SIG-M5 (cell line): ENCODE measurements at regions not wholly inside any gene's neighbourhood (a gene's known extent, or its start where the extent isn't known, plus 50 kb on each side); places are given as distances from the start of the nearest gene placed in this dataset.

Experiments
- DNase-seq: peaks from one replicate; lab custom pipeline; 2025; lab: John Stamatoyannopoulos, UW

GRCh38 chr2:145324748-145325147, 804.8 kb upstream of the ZEB2 start:
- no peak for DNase-seq

GRCh38 chr2:145323512-145323911, 803.6 kb upstream of the ZEB2 start:
- no peak for DNase-seq

GRCh38 chr2:145321344-145321743, 801.4 kb upstream of the ZEB2 start:
- DNase-seq = no peak

- DNase-seq = no peak
These were observed 796.6 kb upstream of the ZEB2 start for GRCh38 chr2:145316496-145316895.

GRCh38 chr2:145315053-145315452, 795.1 kb upstream of the ZEB2 start:
- DNase-seq = no peak

GRCh38 chr2:145314119-145314633, 794.3 kb upstream of the ZEB2 start:
- no peak for DNase-seq

- no peak for DNase-seq
These were observed 786.0 kb upstream of the ZEB2 start for GRCh38 chr2:145305889-145306288.

- no peak for DNase-seq
These were observed 784.6 kb upstream of the ZEB2 start for GRCh38 chr2:145304501-145304900.

- no peak for DNase-seq
These were observed 783.6 kb upstream of the ZEB2 start for GRCh38 chr2:145303536-145303935.

- no peak for DNase-seq
These were observed 783.0 kb upstream of the ZEB2 start for GRCh38 chr2:145302886-145303285.

- DNase-seq = no peak
These were observed 782.5 kb upstream of the ZEB2 start for GRCh38 chr2:145302451-145302850.

- no peak for DNase-seq
These were observed 779.4 kb upstream of the ZEB2 start for GRCh38 chr2:145299368-145299767.

GRCh38 chr2:145292166-145292565, 772.2 kb upstream of the ZEB2 start:
- DNase-seq = no peak

GRCh38 chr2:145290986-145291385, 771.1 kb upstream of the ZEB2 start:
- DNase-seq = no peak

- DNase-seq = no peak
These were observed 770.0 kb upstream of the ZEB2 start for GRCh38 chr2:145289946-145290345.

- no peak for DNase-seq
These were observed 769.0 kb upstream of the ZEB2 start for GRCh38 chr2:145288650-145289496.

- DNase-seq = no peak
These were observed 767.8 kb upstream of the ZEB2 start for GRCh38 chr2:145287736-145288135.

GRCh38 chr2:145286716-145287275, 766.9 kb upstream of the ZEB2 start:
- no peak for DNase-seq

GRCh38 chr2:145284551-145284950, 764.6 kb upstream of the ZEB2 start:
- no peak for DNase-seq

GRCh38 chr2:145283131-145283530, 763.2 kb upstream of the ZEB2 start:
- DNase-seq = no peak

- no peak for DNase-seq
These were observed 758.0 kb upstream of the ZEB2 start for GRCh38 chr2:145277922-145278321.

- DNase-seq = no peak
These were observed 753.9 kb upstream of the ZEB2 start for GRCh38 chr2:145273840-145274239.

GRCh38 chr2:145268931-145269330, 749.0 kb upstream of the ZEB2 start:
- DNase-seq = no peak

GRCh38 chr2:145267451-145267850, 747.5 kb upstream of the ZEB2 start:
- DNase-seq = no peak
